ENCODE measurements at regions not wholly inside any gene's neighbourhood (a gene's known extent, or its start where the extent isn't known, plus 50 kb on each side); places are given as distances from the start of the nearest gene placed in this dataset.

GRCh38 chr17:77809814-77810213 lies 148.7 kb upstream of the TNRC6C start:
- TF ChIP-seq ZNF274 (CRISPR knock-in tag; IDR thresholded peaks at IDR 0.05) (no peak), ZNF124 (CRISPR knock-in tag; IDR thresholded peaks at IDR 0.05) (no peak), KAT2B (IDR thresholded peaks at IDR 0.05; ENCODE audit: borderline replicate concordance, low read depth, low read length) (no peak), ZNF431 (CRISPR knock-in tag; IDR thresholded peaks at IDR 0.05; ENCODE audit: borderline replicate concordance, low read depth) (no peak), MAFF (IDR thresholded peaks at IDR 0.05; ENCODE audit: low read depth, low read length) (no peak), HOMEZ (CRISPR knock-in tag; IDR thresholded peaks at IDR 0.05; ENCODE audit: low read depth) (no peak), NAIF1 (CRISPR knock-in tag; IDR thresholded peaks at IDR 0.05; ENCODE audit: borderline replicate concordance) (no peak), SMAD1 (CRISPR knock-in tag; IDR thresholded peaks at IDR 0.05; ENCODE audit: borderline replicate concordance, low read depth) (no peak), ZNF678 (CRISPR knock-in tag; IDR thresholded peaks at IDR 0.05) (no peak), POLR2A (IDR thresholded peaks at IDR 0.05; ENCODE audit: insufficient read depth in 1 of 2, low read depth in 2 of 2, low read length in 2 of 2) (no peak)

Data from HepG2 (cell line).